ENCODE measurements at regions not wholly inside any gene's neighbourhood (a gene's known extent, or its start where the extent isn't known, plus 50 kb on each side); places are given as distances from the start of the nearest gene placed in this dataset.

DNA sequence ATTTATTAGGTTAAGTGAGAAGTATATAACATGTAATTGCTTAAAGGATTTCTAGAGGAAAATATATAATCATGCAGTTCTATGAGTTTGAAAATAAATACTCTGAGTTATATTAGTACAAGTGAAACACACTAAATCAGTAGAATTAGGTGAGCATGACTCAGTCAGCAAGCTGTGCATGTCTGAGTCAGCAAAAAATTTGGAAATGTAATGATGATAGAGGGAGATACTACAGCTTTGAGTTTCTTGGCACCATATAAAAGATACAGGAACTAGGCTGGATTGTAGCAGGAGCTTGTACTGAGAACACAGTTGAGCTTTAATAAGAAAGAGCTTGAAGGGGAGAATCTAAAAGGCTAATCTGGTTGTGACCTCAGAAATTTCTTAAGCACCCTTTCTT, 1224.6 kb downstream of the CDH8 start:
- DNase-seq (no peak), ATAC-seq (no peak)
- BruUV-seq (replicated peaks): no TSS peak
- POLR2A ChIA-PET (ENCODE audit: unreplicated experiment): no interaction called here
- no peak overlapping the region for H3K27ac ChIP-seq (ENCODE audit: low read length)
- H4K20me1 ChIP-seq (ENCODE audit: low read length): no peaks in the 10 kb centered on the region
- 0 out of 2 replicates have a peak, but pooled peaks cover 4% of the 10 kb centered on the region for H3K9me3 ChIP-seq (ENCODE audit: low read length)
- H3K4me3 ChIP-seq (ENCODE audit: low read length): no peak overlapping the region
- no peaks in the 10 kb centered on the region for H3K9me2 ChIP-seq (replicated peaks; ENCODE audit: low read length)
- H3K4me2 ChIP-seq (ENCODE audit: low read length): no peak overlapping the region
- no peaks in the 10 kb centered on the region for H3K27me3 ChIP-seq (ENCODE audit: low read length)
- no peak overlapping the region for H3K9ac ChIP-seq (ENCODE audit: low read length)
- H2AFZ ChIP-seq (ENCODE audit: low read length): no peak overlapping the region
- CTCF ChIA-PET: no interaction called here
- H3K4me1 ChIP-seq (ENCODE audit: insufficient read depth, low read length): no peaks in the 10 kb centered on the region
- intact Hi-C loops (cut with micrococcal nuclease): no loop called here
- H3F3A ChIP-seq (ENCODE audit: low read length, unreplicated experiment): no peaks in the 10 kb centered on the region
- H3K79me2 ChIP-seq (ENCODE audit: low read length): no peaks in the 10 kb centered on the region
- TF ChIP-seq EZH2 (IDR thresholded peaks at IDR 0.05; ENCODE audit: low read length, unreplicated experiment) (no peak), EZH2phosphoT487 (IDR thresholded peaks at IDR 0.05; ENCODE audit: borderline replicate concordance, low read length) (no peak)
- TF ChIP-seq, protein P1, sequence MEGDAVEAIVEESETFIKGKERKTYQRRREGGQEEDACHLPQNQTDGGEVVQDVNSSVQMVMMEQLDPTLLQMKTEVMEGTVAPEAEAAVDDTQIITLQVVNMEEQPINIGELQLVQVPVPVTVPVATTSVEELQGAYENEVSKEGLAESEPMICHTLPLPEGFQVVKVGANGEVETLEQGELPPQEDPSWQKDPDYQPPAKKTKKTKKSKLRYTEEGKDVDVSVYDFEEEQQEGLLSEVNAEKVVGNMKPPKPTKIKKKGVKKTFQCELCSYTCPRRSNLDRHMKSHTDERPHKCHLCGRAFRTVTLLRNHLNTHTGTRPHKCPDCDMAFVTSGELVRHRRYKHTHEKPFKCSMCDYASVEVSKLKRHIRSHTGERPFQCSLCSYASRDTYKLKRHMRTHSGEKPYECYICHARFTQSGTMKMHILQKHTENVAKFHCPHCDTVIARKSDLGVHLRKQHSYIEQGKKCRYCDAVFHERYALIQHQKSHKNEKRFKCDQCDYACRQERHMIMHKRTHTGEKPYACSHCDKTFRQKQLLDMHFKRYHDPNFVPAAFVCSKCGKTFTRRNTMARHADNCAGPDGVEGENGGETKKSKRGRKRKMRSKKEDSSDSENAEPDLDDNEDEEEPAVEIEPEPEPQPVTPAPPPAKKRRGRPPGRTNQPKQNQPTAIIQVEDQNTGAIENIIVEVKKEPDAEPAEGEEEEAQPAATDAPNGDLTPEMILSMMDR (conservative IDR thresholded peaks at IDR 0.05; ENCODE audit: low read depth, low read length): no peak
- H3K36me3 ChIP-seq (ENCODE audit: low read depth, low read length): no peaks in the 10 kb centered on the region

GRCh38 chr16:60811051-60811608, 1225.1 kb downstream of the CDH8 start:
- Histone ChIP-seq H3K79me2 (ENCODE audit: low read length) (no peaks in the 10 kb centered on the region), H3K9me2 (replicated peaks; ENCODE audit: low read length) (no peaks in the 10 kb centered on the region), H3K9me3 (ENCODE audit: low read length) (0 out of 2 replicates have a peak, but pooled peaks cover 4% of the 10 kb centered on the region), H3F3A (ENCODE audit: low read length, unreplicated experiment) (no peaks in the 10 kb centered on the region), H3K4me3 (ENCODE audit: low read length) (no peak overlapping the region), H3K27me3 (ENCODE audit: low read length) (no peaks in the 10 kb centered on the region), H3K27ac (ENCODE audit: low read length) (no peak overlapping the region), H3K4me1 (ENCODE audit: insufficient read depth, low read length) (no peaks in the 10 kb centered on the region), H3K4me2 (ENCODE audit: low read length) (no peak overlapping the region), H2AFZ (ENCODE audit: low read length) (no peak overlapping the region), H3K36me3 (ENCODE audit: low read depth, low read length) (no peaks in the 10 kb centered on the region), H4K20me1 (ENCODE audit: low read length) (no peaks in the 10 kb centered on the region), H3K9ac (ENCODE audit: low read length) (no peak overlapping the region)
- DNase-seq (no peak), ATAC-seq (no peak)
- CTCF ChIA-PET: no interaction called here
- no peak for TF ChIP-seq EZH2 (IDR thresholded peaks at IDR 0.05; ENCODE audit: low read length, unreplicated experiment)
- TF ChIP-seq EZH2phosphoT487 (IDR thresholded peaks at IDR 0.05; ENCODE audit: borderline replicate concordance, low read length): no peak
- TF ChIP-seq, protein P1 (conservative IDR thresholded peaks at IDR 0.05; ENCODE audit: low read depth, low read length): no peak
- intact Hi-C loops (cut with micrococcal nuclease): no loop called here
- POLR2A ChIA-PET (ENCODE audit: unreplicated experiment): no interaction called here
- BruUV-seq (replicated peaks): no TSS peak

GRCh38 chr16:60810250-60810649, 1226.0 kb downstream of the CDH8 start:
- DNase-seq (no peak), ATAC-seq (no peak)
- no peaks in the 10 kb centered on the region for H3K36me3 ChIP-seq (ENCODE audit: low read depth, low read length)
- TF ChIP-seq EZH2 (IDR thresholded peaks at IDR 0.05; ENCODE audit: low read length, unreplicated experiment): no peak
- no peak for TF ChIP-seq EZH2phosphoT487 (IDR thresholded peaks at IDR 0.05; ENCODE audit: borderline replicate concordance, low read length)
- TF ChIP-seq, protein P1 (conservative IDR thresholded peaks at IDR 0.05; ENCODE audit: low read depth, low read length): no peak
- H3K4me3 ChIP-seq (ENCODE audit: low read length): no peak overlapping the region
- H3F3A ChIP-seq (ENCODE audit: low read length, unreplicated experiment): no peaks in the 10 kb centered on the region
- H3K9ac ChIP-seq (ENCODE audit: low read length): no peak overlapping the region
- H3K9me2 ChIP-seq (replicated peaks; ENCODE audit: low read length): no peaks in the 10 kb centered on the region
- BruUV-seq (replicated peaks): no TSS peak
- no peak overlapping the region for H3K4me2 ChIP-seq (ENCODE audit: low read length)
- no peaks in the 10 kb centered on the region for H3K4me1 ChIP-seq (ENCODE audit: insufficient read depth, low read length)
- no peak overlapping the region for H3K27ac ChIP-seq (ENCODE audit: low read length)
- no peak overlapping the region for H2AFZ ChIP-seq (ENCODE audit: low read length)
- H3K79me2 ChIP-seq (ENCODE audit: low read length): no peaks in the 10 kb centered on the region
- CTCF ChIA-PET: no interaction called here
- H3K27me3 ChIP-seq (ENCODE audit: low read length): no peaks in the 10 kb centered on the region
- H3K9me3 ChIP-seq (ENCODE audit: low read length): 0 out of 2 replicates have a peak, but pooled peaks cover 4% of the 10 kb centered on the region
- H4K20me1 ChIP-seq (ENCODE audit: low read length): no peaks in the 10 kb centered on the region
- POLR2A ChIA-PET (ENCODE audit: unreplicated experiment): no interaction called here
- intact Hi-C loops (cut with micrococcal nuclease): no loop called here

Data from PC-3 (cell line).